Brain microvascular endothelial cell (primary cell): ENCODE measurements at regions not wholly inside any gene's neighbourhood (a gene's known extent, or its start where the extent isn't known, plus 50 kb on each side); places are given as distances from the start of the nearest gene placed in this dataset.

ENCODE experiments used
- DNase-seq: peaks from one replicate; pipeline ENCODE4 v3.0.0-alpha.2; 2020
- H3K27ac ChIP-seq: fragments of 250-450 bp; sonication (Bioruptor Pico); 2 replicates; pipeline ENCODE4 v1.5.1; 2020; ENCODE audit warnings: mild to moderate bottlenecking, moderate library complexity
- H3K27me3 ChIP-seq: fragments of 250-450 bp; sonication (Bioruptor Pico); replicated peaks from 2 replicates; pipeline ENCODE4 v1.5.1; 2020; ENCODE audit warnings: mild to moderate bottlenecking
- H3K36me3 ChIP-seq: fragments of 250-450 bp; sonication (Bioruptor Pico); replicated peaks from 2 replicates; pipeline ENCODE4 v1.5.1; 2020; ENCODE audit warnings: mild to moderate bottlenecking
- H3K4me3 ChIP-seq: 2 replicates; pipeline ENCODE4 v1.5.1; 2011; ENCODE audit warnings: low read depth, mild to moderate bottlenecking, control low read depth, low read length, moderate library complexity
- in situ Hi-C: cut with HindIII; loops from 2 replicates; pipeline ENCODE4 v1.10.0; 2017; ENCODE audit warnings: low sequenced_read_pairs, low pct_ligation_motif_present
- TF ChIP-seq, protein P1 (sequence below): IDR thresholded peaks from 2 replicates; pipeline ENCODE4 v1.5.1; 2011; ENCODE audit warnings: low read depth, mild to moderate bottlenecking, moderate library complexity, low read length, control low read depth, inconsistent platforms; ENCODE audit errors: missing control alignments

DNA sequence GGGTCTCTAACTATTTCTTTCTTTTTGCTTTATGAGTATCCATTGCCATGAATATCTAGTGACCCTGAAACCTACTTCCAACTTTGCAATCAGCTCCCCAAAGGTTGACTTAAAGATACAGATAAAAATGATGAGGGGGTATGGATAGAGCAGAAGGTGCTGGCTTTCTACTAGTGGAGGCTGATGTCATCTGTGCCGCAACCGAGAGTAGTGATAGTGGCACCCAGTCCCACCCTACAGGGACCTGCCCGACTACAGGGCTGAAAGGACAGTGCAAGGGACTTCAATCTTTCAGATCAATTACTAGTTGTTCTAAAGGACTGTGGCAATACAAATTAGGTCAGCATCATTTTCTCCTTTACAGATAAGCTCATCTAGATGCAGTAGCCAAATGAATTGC lies 806.0 kb downstream of the VRK1 start:
- H3K4me3 ChIP-seq = no peak overlapping the region
- in situ Hi-C loops = no loop called here
- no peaks in the 10 kb centered on the region for H3K36me3 ChIP-seq
- no peaks in the 10 kb centered on the region for H3K27me3 ChIP-seq
- TF ChIP-seq, protein P1, sequence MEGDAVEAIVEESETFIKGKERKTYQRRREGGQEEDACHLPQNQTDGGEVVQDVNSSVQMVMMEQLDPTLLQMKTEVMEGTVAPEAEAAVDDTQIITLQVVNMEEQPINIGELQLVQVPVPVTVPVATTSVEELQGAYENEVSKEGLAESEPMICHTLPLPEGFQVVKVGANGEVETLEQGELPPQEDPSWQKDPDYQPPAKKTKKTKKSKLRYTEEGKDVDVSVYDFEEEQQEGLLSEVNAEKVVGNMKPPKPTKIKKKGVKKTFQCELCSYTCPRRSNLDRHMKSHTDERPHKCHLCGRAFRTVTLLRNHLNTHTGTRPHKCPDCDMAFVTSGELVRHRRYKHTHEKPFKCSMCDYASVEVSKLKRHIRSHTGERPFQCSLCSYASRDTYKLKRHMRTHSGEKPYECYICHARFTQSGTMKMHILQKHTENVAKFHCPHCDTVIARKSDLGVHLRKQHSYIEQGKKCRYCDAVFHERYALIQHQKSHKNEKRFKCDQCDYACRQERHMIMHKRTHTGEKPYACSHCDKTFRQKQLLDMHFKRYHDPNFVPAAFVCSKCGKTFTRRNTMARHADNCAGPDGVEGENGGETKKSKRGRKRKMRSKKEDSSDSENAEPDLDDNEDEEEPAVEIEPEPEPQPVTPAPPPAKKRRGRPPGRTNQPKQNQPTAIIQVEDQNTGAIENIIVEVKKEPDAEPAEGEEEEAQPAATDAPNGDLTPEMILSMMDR = no peak
- DNase-seq = no peak
- no peak overlapping the region for H3K27ac ChIP-seq

DNA sequence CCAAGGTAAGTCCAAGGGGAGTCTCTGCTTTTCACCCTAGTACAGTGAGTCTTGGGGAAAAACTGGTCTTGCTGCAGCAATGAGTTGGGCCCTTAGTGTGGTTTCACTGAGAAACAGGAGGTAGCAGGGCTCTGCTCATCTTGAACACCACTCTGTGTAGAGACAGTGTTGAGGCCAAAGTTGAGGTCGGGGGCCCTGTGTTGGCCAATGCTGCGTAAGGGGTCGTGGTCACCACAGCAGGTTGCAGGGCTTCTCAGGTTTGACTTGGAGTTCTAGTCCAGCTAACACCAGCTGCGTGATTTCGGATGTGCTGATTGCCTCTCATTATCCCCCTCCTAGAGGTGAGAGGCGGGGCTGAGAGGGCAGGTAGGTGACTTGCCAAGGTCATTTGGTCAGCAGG lies 807.5 kb downstream of the VRK1 start:
- in situ Hi-C loops = no loop called here
- Histone ChIP-seq H3K36me3 (no peaks in the 10 kb centered on the region), H3K27me3 (no peaks in the 10 kb centered on the region), H3K27ac (no peak overlapping the region), H3K4me3 (no peak overlapping the region)
- no peak for DNase-seq
- TF ChIP-seq, protein P1 = no peak

DNA sequence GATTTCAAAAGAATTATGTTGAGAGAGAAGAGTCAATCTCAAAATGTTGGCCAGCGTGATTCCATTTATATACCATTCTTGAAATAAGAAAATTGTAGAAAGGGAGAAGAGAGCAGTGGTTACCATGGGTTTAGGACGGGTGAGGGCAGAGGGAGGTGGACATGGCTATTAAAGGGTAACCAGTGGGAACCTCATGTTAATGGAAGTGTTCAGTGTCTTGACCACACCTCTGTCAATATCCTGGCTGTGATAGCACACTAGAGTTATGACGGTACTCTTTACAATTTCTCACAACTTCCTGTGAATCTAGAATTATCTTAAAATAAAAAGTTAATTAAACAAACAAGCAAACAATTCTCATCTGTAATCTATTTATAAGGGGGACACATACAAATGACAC lies 821.2 kb downstream of the VRK1 start:
- no peak overlapping the region for H3K27ac ChIP-seq

DNA sequence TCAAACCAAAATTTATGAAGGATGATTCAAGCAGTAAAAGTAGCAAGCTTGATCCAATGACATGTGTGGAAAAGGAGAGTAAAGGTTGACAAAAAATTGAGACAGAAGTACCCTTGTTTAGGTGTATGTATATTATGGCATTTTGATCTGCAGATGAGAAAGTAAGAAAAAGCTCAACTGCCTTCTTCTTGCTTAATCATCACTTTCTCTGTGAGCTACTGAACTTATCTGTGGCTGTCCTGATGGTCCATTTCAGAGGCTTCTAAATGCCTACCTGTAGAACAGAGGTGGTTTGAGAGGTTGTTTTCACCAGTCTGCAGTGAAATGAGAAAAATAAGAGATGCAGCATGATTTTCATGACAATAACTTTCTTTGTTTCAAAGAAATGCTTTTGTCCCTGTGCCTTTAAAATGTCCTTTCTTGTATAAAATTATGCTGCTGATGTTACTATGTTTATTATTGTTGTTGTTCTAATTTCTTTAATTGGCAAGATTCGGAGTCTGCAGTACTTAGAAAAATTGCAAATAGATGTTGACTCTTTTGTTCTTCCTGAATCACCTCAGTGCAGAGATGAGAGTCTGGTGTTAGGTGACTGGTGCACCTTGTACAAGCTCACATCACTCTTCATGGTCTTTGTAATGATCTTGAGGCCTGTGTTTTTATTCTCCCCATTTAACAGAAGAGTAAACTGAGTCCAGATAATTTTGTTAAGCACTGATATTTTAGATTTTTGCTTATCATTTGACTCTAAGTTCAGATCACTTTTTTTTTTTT lies 821.9 kb downstream of the VRK1 start:
- H3K27ac ChIP-seq = no peak overlapping the region
- in situ Hi-C loops = no loop called here
- H3K36me3 ChIP-seq = no peaks in the 10 kb centered on the region
- no peak overlapping the region for H3K4me3 ChIP-seq
- no peak for DNase-seq
- H3K27me3 ChIP-seq = no peaks in the 10 kb centered on the region
- TF ChIP-seq, protein P1 = no peak

More for the DNA sequence above, 821.2 kb downstream of the VRK1 start:
- no peaks in the 10 kb centered on the region for H3K36me3 ChIP-seq
- no peak overlapping the region for H3K4me3 ChIP-seq
- in situ Hi-C loops = no loop called here
- H3K27me3 ChIP-seq = no peaks in the 10 kb centered on the region
- DNase-seq = no peak
- TF ChIP-seq, protein P1 = no peak

DNA sequence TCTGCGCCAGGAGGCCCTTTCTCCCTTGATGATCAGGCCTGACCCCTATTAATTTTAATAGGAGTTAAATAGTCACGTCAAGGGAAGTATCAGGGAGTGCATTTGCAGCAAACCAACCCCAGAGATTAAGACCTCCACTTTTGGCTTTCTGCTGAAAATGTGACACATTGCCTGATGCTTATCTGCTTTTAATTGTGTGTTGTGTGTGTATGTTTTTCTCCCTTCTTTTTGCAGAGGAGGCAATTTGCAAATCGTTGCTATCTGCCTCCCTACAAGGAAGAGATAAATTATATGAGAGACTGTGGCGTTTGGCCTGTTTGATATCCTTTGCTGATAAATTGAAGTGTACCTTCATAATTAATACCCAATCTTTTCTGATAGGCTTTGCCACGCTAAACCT lies 822.9 kb downstream of the VRK1 start:
- H3K4me3 ChIP-seq = no peak overlapping the region
- no peak overlapping the region for H3K27ac ChIP-seq
- in situ Hi-C loops = no loop called here

More for the DNA sequence above, 822.9 kb downstream of the VRK1 start:
- H3K27me3 ChIP-seq = no peaks in the 10 kb centered on the region
- no peak for DNase-seq
- TF ChIP-seq, protein P1 = no peak
- H3K36me3 ChIP-seq = no peaks in the 10 kb centered on the region
